Stimulated activated CD4-positive, alpha-beta T cell treated with anti-CD3 and anti-CD28 coated beads, TNF-alpha, amount 100 ng/mL, for 24 hours (primary cell): ENCODE measurements at regions not wholly inside any gene's neighbourhood (a gene's known extent, or its start where the extent isn't known, plus 50 kb on each side); places are given as distances from the start of the nearest gene placed in this dataset.

Experiments used
- DNase-seq, 3 experiments: peaks; one replicate each; pipeline ENCODE4 v3.0.0-alpha.2; 2020; ENCODE audit warnings: low read depth in 3 of 3

- DNase-seq, result no peak
These were observed 320.7 kb upstream of the JARID2 start for GRCh38 chr6:14925025-14925698.

- no peak for DNase-seq
These were observed 320.2 kb upstream of the JARID2 start for GRCh38 chr6:14925699-14926026.

- DNase-seq, result no peak
These were observed 318.5 kb upstream of the JARID2 start for GRCh38 chr6:14927398-14927797.

- DNase-seq, result no peak
These were observed 316.6 kb upstream of the JARID2 start for GRCh38 chr6:14929291-14929690.

GRCh38 chr6:14930366-14930989 is 315.4 kb upstream of the JARID2 start:
- DNase-seq, result no peak

GRCh38 chr6:14932485-14933182 is 313.2 kb upstream of the JARID2 start:
- no peak for DNase-seq

GRCh38 chr6:14933183-14933544 is 312.7 kb upstream of the JARID2 start:
- DNase-seq, result no peak

GRCh38 chr6:14934013-14934412 is 311.9 kb upstream of the JARID2 start:
- DNase-seq, result no peak

GRCh38 chr6:14934844-14935243 is 311.0 kb upstream of the JARID2 start:
- no peak for DNase-seq

- no peak for DNase-seq
These were observed 309.0 kb upstream of the JARID2 start for GRCh38 chr6:14936861-14937260.

GRCh38 chr6:14943116-14943515 is 302.8 kb upstream of the JARID2 start:
- DNase-seq, result no peak

GRCh38 chr6:14944593-14944992 is 301.3 kb upstream of the JARID2 start:
- no peak for DNase-seq

- no peak for DNase-seq
These were observed 300.2 kb upstream of the JARID2 start for GRCh38 chr6:14945461-14946185.

- DNase-seq, result no peak
These were observed 299.1 kb upstream of the JARID2 start for GRCh38 chr6:14946753-14947152.

- DNase-seq, result no peak
These were observed 297.2 kb upstream of the JARID2 start for GRCh38 chr6:14948586-14949245.

- no peak for DNase-seq
These were observed 295.5 kb upstream of the JARID2 start for GRCh38 chr6:14950103-14950969.

GRCh38 chr6:14950970-14951276 is 294.9 kb upstream of the JARID2 start:
- DNase-seq, result no peak

- DNase-seq, result no peak
These were observed 294.2 kb upstream of the JARID2 start for GRCh38 chr6:14951704-14952103.

GRCh38 chr6:14953836-14954235 is 292.0 kb upstream of the JARID2 start:
- no peak for DNase-seq

GRCh38 chr6:14957355-14958059 is 288.4 kb upstream of the JARID2 start:
- no peak for DNase-seq
